GM23338 (cell line): ENCODE measurements at regions not wholly inside any gene's neighbourhood (a gene's known extent, or its start where the extent isn't known, plus 50 kb on each side); places are given as distances from the start of the nearest gene placed in this dataset.

ENCODE experiments used
- CREB1 ChIP-seq: fragments of 250-450 bp; sonication (Bioruptor Pico); IDR thresholded peaks from 2 replicates; pipeline ENCODE4 v1.5.0; 2020; ENCODE audit warnings: low read depth, mild to moderate bottlenecking, moderate library complexity
- CTCF ChIP-seq, 2 experiments: fragments of 200-600 bp in 1 of 2; sonication (generic) in 1 of 2; conservative IDR thresholded peaks; 2 replicates each; pipeline versions ENCODE4 v1.5.1 to v1.6.1; 2016 to 2017; ENCODE audit warnings: antibody characterized with exemption in 2 of 2, low read depth in 2 of 2, mild to moderate bottlenecking in 2 of 2, moderate library complexity in 1 of 2
- EZH2 ChIP-seq: fragments of 200-600 bp; sonication (generic); IDR thresholded peaks from one replicate; pipeline ENCODE4 v1.8.0; 2017; ENCODE audit warnings: antibody characterized with exemption, mild to moderate bottlenecking, low read depth; ENCODE audit not compliant: unreplicated experiment
- EZH2phosphoT487 ChIP-seq: fragments of 200-600 bp; sonication (generic); IDR thresholded peaks from one replicate; pipeline ENCODE4 v1.8.1; 2018; ENCODE audit warnings: antibody characterized with exemption; ENCODE audit not compliant: unreplicated experiment
- JUNB ChIP-seq: IDR thresholded peaks from one replicate; pipeline ENCODE4 v1.6.1; 2016; ENCODE audit warnings: antibody characterized with exemption; ENCODE audit not compliant: unreplicated experiment
- NANOG ChIP-seq: IDR thresholded peaks from 2 replicates; pipeline ENCODE4 v1.6.1; 2016; ENCODE audit warnings: antibody characterized with exemption, borderline replicate concordance
- POLR2AphosphoS5 ChIP-seq: IDR thresholded peaks from 2 replicates; pipeline ENCODE4 v1.6.1; 2016; ENCODE audit warnings: antibody characterized with exemption, low read depth
- STAT1 ChIP-seq: IDR thresholded peaks from one replicate; pipeline ENCODE4 v1.6.1; 2016; ENCODE audit warnings: antibody characterized with exemption; ENCODE audit not compliant: unreplicated experiment
- ZNF114 ChIP-seq: fragments of 250-450 bp; sonication (Bioruptor Pico); IDR thresholded peaks from 2 replicates; pipeline ENCODE4 v1.5.0; 2020; ENCODE audit warnings: mild to moderate bottlenecking, moderate library complexity
- ZNF331 ChIP-seq: fragments of 250-450 bp; sonication (Bioruptor Pico); IDR thresholded peaks from 2 replicates; pipeline ENCODE4 v1.5.0; 2020; ENCODE audit warnings: low read depth, mild to moderate bottlenecking, moderate library complexity
- TF ChIP-seq, protein P1 (sequence below): IDR thresholded peaks from one replicate; pipeline ENCODE4 v1.6.1; 2018; ENCODE audit warnings: antibody characterized with exemption; ENCODE audit not compliant: unreplicated experiment
- TF ChIP-seq, protein P2 (sequence below): IDR thresholded peaks from 2 replicates; pipeline ENCODE4 v1.6.1; 2016; ENCODE audit warnings: antibody characterized with exemption

GRCh38 chr6:44727651-44728630, 340.4 kb downstream of the CDC5L start (continued):
- no peak for TF ChIP-seq CTCF (conservative IDR thresholded peaks at IDR 0.05; ENCODE audit: low read depth in 2 of 2)
- no peak for TF ChIP-seq JUNB
- no peak for TF ChIP-seq NANOG
- no peak for TF ChIP-seq ZNF114 (CRISPR knock-in tag)
- no peak for TF ChIP-seq ZNF331 (CRISPR knock-in tag)
- TF ChIP-seq EZH2: no peak
- TF ChIP-seq POLR2AphosphoS5: no peak
- no peak for TF ChIP-seq EZH2phosphoT487
- TF ChIP-seq, protein P1, sequence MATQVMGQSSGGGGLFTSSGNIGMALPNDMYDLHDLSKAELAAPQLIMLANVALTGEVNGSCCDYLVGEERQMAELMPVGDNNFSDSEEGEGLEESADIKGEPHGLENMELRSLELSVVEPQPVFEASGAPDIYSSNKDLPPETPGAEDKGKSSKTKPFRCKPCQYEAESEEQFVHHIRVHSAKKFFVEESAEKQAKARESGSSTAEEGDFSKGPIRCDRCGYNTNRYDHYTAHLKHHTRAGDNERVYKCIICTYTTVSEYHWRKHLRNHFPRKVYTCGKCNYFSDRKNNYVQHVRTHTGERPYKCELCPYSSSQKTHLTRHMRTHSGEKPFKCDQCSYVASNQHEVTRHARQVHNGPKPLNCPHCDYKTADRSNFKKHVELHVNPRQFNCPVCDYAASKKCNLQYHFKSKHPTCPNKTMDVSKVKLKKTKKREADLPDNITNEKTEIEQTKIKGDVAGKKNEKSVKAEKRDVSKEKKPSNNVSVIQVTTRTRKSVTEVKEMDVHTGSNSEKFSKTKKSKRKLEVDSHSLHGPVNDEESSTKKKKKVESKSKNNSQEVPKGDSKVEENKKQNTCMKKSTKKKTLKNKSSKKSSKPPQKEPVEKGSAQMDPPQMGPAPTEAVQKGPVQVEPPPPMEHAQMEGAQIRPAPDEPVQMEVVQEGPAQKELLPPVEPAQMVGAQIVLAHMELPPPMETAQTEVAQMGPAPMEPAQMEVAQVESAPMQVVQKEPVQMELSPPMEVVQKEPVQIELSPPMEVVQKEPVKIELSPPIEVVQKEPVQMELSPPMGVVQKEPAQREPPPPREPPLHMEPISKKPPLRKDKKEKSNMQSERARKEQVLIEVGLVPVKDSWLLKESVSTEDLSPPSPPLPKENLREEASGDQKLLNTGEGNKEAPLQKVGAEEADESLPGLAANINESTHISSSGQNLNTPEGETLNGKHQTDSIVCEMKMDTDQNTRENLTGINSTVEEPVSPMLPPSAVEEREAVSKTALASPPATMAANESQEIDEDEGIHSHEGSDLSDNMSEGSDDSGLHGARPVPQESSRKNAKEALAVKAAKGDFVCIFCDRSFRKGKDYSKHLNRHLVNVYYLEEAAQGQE: no peak
- TF ChIP-seq, protein P2, sequence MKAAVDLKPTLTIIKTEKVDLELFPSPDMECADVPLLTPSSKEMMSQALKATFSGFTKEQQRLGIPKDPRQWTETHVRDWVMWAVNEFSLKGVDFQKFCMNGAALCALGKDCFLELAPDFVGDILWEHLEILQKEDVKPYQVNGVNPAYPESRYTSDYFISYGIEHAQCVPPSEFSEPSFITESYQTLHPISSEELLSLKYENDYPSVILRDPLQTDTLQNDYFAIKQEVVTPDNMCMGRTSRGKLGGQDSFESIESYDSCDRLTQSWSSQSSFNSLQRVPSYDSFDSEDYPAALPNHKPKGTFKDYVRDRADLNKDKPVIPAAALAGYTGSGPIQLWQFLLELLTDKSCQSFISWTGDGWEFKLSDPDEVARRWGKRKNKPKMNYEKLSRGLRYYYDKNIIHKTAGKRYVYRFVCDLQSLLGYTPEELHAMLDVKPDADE: no peak
- no peak for TF ChIP-seq STAT1
- TF ChIP-seq CREB1 (CRISPR knock-in tag): no peak
